Glutamatergic neuron (in vitro differentiated cells): ENCODE measurements at regions not wholly inside any gene's neighbourhood (a gene's known extent, or its start where the extent isn't known, plus 50 kb on each side); places are given as distances from the start of the nearest gene placed in this dataset.

Experiments used
- DNase-seq: peaks from one replicate; pipeline ENCODE4 v3.0.0; 2022
- H3K27ac Mint-ChIP-seq: one replicate; pipeline ENCODE4 v1.8.0; 2020; ENCODE audit warnings: mild to moderate bottlenecking, mixed read lengths, inconsistent platforms; ENCODE audit not compliant: unreplicated experiment
- H3K27me3 Mint-ChIP-seq: one replicate; pipeline ENCODE4 v1.8.0; 2020; ENCODE audit warnings: mild to moderate bottlenecking, moderate library complexity, mixed read lengths, inconsistent platforms; ENCODE audit not compliant: unreplicated experiment
- H3K36me3 Mint-ChIP-seq: one replicate; pipeline ENCODE4 v1.8.0; 2020; ENCODE audit warnings: mild to moderate bottlenecking, mixed read lengths, inconsistent platforms; ENCODE audit not compliant: unreplicated experiment
- H3K4me1 Mint-ChIP-seq: one replicate; pipeline ENCODE4 v1.8.0; 2020; ENCODE audit warnings: mild to moderate bottlenecking, low read depth, mixed read lengths, inconsistent platforms; ENCODE audit not compliant: unreplicated experiment
- H3K4me3 Mint-ChIP-seq: one replicate; pipeline ENCODE4 v1.8.0; 2020; ENCODE audit warnings: mild to moderate bottlenecking, mixed read lengths, inconsistent platforms; ENCODE audit not compliant: unreplicated experiment
- H3K9me3 Mint-ChIP-seq: one replicate; pipeline ENCODE4 v1.8.0; 2020; ENCODE audit warnings: mild to moderate bottlenecking, moderate library complexity, mixed read lengths, inconsistent platforms; ENCODE audit not compliant: unreplicated experiment
- CTCF ChIP-seq: fragments of 200-600 bp; sonication (generic); IDR thresholded peaks from one replicate; pipeline ENCODE4 v1.5.0; 2021; ENCODE audit not compliant: partially characterized antibody, unreplicated experiment

GRCh38 chr4:147398556-147398955 lies 82.3 kb upstream of the EDNRA start:
- Mint-ChIP-seq H3K4me3 (no peak overlapping the region), H3K27me3 (no peaks in the 10 kb centered on the region), H3K27ac (no peak overlapping the region), H3K36me3 (no peaks in the 10 kb centered on the region), H3K9me3 (no peaks in the 10 kb centered on the region), H3K4me1 (no peaks in the 10 kb centered on the region)
- DNase-seq, result no peak
- no peak for TF ChIP-seq CTCF

- Mint-ChIP-seq H3K4me1 (no peaks in the 10 kb centered on the region), H3K9me3 (no peaks in the 10 kb centered on the region), H3K27me3 (no peaks in the 10 kb centered on the region), H3K4me3 (no peak overlapping the region), H3K27ac (no peak overlapping the region), H3K36me3 (no peaks in the 10 kb centered on the region)
- TF ChIP-seq CTCF, result no peak
- DNase-seq, result no peak
Observed at GRCh38 chr4:147400721-147401120, 80.2 kb upstream of the EDNRA start.

- Mint-ChIP-seq H3K27me3 (no peaks in the 10 kb centered on the region), H3K4me3 (no peak overlapping the region), H3K36me3 (no peaks in the 10 kb centered on the region), H3K4me1 (no peaks in the 10 kb centered on the region), H3K9me3 (no peaks in the 10 kb centered on the region), H3K27ac (no peak overlapping the region)
- no peak for TF ChIP-seq CTCF
- no peak for DNase-seq
Observed at GRCh38 chr4:147401221-147401620, 79.7 kb upstream of the EDNRA start.

GRCh38 chr4:147407261-147408045 lies 73.4 kb upstream of the EDNRA start:
- Mint-ChIP-seq H3K27me3 (no peaks in the 10 kb centered on the region), H3K27ac (no peak overlapping the region), H3K9me3 (no peaks in the 10 kb centered on the region), H3K36me3 (no peaks in the 10 kb centered on the region), H3K4me1 (no peaks in the 10 kb centered on the region), H3K4me3 (no peak overlapping the region)
- no peak for DNase-seq
- TF ChIP-seq CTCF, result peak; percentile 42

GRCh38 chr4:147408189-147408588 lies 72.7 kb upstream of the EDNRA start:
- no peaks in the 10 kb centered on the region for H3K9me3 Mint-ChIP-seq
- H3K27me3 Mint-ChIP-seq, result no peaks in the 10 kb centered on the region
- no peak for TF ChIP-seq CTCF
- H3K27ac Mint-ChIP-seq, result no peak overlapping the region
- H3K36me3 Mint-ChIP-seq, result no peaks in the 10 kb centered on the region
- DNase-seq, result no peak
- H3K4me1 Mint-ChIP-seq, result no peaks in the 10 kb centered on the region
- no peak overlapping the region for H3K4me3 Mint-ChIP-seq
